HL-60 (cell line): ENCODE measurements at regions not wholly inside any gene's neighbourhood (a gene's known extent, or its start where the extent isn't known, plus 50 kb on each side); places are given as distances from the start of the nearest gene placed in this dataset.

Source experiments
- CTCF ChIP-seq: IDR thresholded peaks from one replicate; pipeline ENCODE4 v1.5.1; 2011; ENCODE audit warnings: low read length, control low read depth, inconsistent platforms; ENCODE audit not compliant: insufficient read depth
- GABPA ChIP-seq: IDR thresholded peaks from 2 replicates; pipeline ENCODE4 v1.6.1; 2012; ENCODE audit warnings: low read depth

GRCh38 chr1:178660461-178660860 lies 64.6 kb upstream of the RALGPS2 start:
- TF ChIP-seq GABPA (no peak), CTCF (no peak)
